PC-3 (cell line): ENCODE measurements at regions not wholly inside any gene's neighbourhood (a gene's known extent, or its start where the extent isn't known, plus 50 kb on each side); places are given as distances from the start of the nearest gene placed in this dataset.

ENCODE experiments used
- CTCF ChIP-seq: fragments of 300-600 bp; sonication (generic); conservative IDR thresholded peaks from 2 replicates; pipeline ENCODE4 v1.5.1; 2017; ENCODE audit warnings: antibody characterized with exemption, low read depth, mild to moderate bottlenecking, low read length
- EZH2 ChIP-seq: fragments of 300-600 bp; sonication (generic); IDR thresholded peaks from one replicate; pipeline ENCODE4 v1.6.1; 2017; ENCODE audit warnings: antibody characterized with exemption, mild to moderate bottlenecking, low read length; ENCODE audit not compliant: unreplicated experiment
- EZH2phosphoT487 ChIP-seq: fragments of 300-600 bp; sonication (generic); IDR thresholded peaks from 2 replicates; pipeline ENCODE4 v1.6.1; 2018; ENCODE audit warnings: mild to moderate bottlenecking, antibody characterized with exemption, low read length, borderline replicate concordance

- TF ChIP-seq CTCF (no peak), EZH2 (no peak), EZH2phosphoT487 (no peak)
These were observed 359.8 kb upstream of the C2CD4B start for GRCh38 chr15:62524848-62525247.
